ENCODE measurements at regions not wholly inside any gene's neighbourhood (a gene's known extent, or its start where the extent isn't known, plus 50 kb on each side); places are given as distances from the start of the nearest gene placed in this dataset.
"Not testable (repeated sequence)": the region's sequence is repeated elsewhere in the genome, so short reads cannot be mapped to it uniquely, and the experiment has no call there.

DNA sequence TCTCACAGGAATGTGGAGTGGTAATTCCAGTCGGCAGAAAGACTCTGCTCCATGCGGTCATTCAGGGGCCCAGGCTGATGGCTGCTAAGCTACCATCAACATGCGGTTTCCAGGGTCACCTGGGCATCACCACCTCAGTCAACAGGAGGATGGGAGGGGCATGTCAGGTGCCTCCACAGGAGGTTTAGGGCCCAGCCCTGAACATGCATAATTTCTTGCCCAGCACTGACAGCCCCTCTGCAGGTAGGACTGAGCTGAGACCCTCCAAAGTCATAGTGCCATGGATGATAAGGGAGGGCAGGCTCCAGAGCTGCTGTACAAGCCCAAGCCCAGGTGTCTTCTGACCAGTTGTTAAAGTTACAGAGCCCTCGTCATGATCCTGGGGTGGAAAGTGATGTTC, 244.0 kb upstream of the SFSWAP start:
- DNase-seq: no peak

DNA sequence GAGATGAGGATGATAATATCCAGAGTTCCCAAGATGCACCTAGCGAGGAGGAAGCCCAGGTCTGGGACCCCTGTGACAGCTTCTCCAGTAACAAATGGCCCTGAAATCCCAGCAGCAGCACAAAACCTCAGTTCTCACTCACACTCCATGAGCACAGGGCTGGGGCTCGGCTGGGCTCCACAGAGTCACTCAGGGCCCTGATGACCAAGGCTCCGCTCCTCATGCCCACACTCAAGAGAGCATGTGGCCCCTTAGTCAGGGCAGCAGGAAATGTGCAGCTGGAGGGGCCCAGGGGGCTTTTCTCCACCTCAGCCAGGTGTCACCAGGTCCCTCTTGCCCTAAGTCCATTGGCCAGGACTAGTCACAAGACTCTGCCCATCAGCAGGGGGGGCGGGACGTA, 242.7 kb upstream of the SFSWAP start:
- no peak for DNase-seq

DNA sequence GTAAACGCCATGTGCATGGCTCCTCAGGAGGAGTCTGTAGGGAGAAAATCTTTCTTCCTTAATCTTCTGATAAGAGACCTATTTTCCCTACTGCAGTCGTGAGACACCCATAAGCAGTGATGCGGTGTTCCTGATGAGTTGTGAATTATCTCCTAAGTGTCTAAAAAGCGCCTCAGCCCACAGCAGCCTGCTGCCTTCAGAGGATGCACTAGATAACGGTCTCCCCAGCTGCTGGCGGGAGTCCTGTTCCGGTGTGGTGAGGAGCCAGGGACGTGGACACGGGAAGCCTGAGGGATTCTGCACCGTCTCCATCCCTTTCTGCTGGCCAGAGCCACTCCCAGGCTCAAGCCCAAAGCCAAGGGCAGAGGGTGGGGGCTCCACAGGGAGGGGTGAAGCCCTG, 240.9 kb upstream of the SFSWAP start:
- not testable (repeated sequence) for DNase-seq

DNA sequence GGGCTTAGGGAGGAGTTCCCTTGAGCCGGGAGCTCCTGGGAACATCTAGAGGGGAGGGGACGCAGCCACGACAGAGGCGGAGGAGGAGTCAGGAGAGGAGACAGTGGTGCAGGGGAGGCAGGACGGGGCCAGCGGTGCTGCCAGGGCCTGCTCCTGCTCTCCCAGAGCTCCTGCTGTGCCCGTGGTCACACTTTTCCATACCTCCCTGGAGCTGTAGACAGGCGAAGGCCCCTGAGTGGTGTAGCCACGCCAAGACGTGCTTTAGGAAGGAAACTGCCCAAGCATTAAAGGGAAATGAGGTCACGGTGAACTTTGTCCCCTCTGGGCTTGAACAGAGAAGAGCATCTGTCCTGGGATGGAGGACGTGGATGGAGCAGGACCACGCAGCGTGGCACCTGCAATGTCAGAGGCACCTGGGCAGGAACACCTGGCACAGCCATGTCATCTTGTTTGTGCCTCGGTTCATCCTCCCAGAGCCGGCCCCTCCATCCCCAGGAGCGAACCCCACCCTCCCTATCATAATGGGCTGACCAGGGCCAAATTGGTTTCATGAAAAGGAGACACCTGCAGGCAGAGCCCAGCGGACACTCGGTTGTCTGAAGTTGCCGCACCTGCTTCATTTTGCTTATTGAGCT, 239.5 kb upstream of the SFSWAP start:
- DNase-seq: no peak

DNA sequence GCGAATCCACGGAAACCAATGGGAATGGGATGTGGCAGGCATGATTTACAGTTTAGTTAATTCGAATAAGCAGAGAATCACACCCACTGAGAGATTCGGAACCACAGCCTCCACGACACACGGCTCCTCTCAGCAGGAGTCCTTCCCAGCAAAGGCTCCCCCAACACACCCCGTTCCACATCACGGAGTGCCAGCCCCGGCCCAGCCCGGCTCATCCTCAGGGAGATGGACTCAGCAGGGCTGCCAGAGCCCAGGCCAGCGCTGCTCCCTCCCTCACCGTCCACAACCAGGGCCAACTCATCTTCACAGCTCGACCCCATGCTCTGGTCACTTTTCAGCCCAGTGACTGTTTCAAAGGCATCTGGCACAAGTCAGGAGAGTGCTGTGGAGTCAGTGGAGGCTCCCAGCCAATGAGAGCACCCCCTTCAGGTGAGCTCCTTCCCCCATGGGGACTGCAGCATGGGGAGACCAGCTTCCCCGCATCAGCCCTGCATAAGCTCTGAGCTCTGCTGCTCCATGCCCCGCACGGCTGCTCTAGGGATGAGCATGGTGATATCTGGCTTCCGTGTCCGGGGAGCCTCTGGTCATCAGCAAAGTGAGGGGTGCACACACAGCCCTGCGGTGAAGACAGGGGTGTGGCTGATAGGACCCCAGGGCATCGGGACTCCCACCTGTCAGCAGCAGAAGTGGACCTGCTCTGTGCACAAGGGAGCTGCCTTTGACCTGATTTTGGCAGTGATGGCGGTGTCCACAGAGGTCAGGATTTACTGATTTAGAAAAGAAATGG, 238.8 kb upstream of the SFSWAP start:
- DNase-seq: no peak

DNA sequence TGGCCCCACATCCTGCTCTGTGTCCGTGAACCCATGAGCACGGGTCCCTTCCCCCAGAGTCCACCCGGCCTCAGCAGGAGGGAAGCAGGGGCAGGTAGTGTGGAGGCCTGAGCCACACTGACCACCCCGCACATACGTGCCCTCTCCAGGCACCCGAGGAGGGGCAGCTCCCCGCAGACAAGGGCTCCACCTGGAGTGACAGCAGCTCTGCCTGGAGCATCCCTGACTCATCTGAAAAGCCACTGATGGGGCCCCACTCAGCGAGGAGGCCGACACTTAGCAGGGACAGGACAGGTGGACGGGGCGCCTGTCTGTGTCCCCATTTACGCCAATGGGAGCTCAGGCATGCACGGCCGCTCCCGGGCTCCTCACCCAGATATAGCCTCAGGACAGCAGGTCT, 237.6 kb upstream of the SFSWAP start:
- DNase-seq: no peak

DNA sequence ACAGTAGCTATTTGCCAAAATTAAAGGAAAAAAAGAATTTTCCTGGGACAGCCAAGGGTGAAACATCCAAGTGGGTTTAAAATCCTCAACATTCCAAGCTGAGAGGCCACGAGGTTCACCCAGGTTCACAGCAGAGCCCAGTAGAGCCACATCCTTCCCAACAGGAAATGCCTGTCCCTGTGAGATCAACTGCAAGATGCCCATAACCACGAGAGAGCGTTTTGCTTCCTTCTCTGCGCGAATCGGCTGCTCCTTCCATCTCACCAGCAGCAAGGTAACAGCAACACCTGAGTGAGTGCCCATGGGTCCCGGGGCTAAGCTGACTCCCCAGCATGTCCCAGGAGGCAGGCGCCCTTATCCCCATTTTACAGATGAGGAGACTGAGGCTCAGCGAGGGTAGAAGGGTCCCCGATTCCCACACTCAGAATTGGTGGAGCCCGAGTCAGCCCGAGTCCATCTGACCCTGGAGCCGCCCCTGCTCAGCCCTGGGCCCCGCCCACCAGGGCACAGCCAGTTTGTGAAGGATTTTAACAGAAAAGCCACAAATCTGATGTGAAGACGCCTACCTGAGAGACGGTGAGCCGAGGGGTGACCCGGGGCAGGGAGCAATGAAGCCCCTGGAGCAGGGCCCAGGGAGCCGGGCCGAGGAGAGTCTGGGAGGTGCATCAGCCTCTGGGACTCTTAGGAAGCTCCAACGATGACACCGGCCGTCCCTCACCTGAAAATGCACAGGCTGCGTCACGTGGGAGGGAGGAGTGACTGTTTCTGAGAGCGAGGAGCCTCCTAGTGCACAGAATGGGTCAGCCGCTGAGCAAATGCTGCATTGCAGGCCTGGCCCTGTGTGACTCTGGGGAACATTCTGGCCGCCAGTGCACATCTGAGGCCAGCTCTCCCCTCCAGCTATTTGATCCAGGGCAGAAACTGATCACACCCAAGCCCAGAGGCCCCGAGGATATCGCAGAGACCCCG, 236.9 kb upstream of the SFSWAP start:
- DNase-seq: peak; percentile 67

DNA sequence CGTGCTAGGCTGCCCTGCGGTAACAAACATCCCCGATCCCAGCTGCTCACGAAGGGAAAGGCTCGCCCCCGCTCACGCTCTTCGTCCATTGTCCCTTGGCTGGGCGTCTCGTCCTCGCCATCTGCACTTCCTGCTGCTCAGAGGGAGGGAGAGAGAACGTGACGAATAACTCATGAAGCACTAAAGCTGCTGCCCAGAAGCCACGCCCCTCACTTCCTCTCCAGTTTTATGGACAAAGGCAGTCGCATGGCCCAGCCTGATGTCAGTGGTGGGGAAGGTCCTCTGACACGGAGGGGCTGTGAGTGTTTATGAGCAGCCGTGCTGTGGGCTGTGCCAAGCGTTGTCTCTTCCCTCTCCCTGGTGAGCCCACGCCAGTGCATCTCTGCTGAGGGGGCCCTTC, 235.9 kb upstream of the SFSWAP start:
- DNase-seq: not testable (repeated sequence)

DNA sequence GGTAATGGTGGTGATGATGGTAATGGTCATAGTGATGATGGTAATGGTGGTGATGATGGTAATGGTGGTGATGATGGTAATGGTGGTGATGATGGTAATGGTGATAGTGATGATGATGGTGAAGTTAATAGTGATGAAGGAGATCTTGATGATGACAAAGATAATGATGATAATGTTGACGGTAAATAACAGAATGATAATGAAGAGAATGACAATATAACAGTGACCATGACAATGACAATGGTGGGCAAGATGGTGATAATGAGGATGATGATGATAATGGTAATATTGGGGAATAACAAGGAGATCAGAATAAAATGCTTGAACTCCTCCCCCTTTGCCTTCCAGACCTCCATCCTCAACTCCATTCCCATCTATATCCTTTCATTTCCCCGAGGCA, 233.3 kb upstream of the SFSWAP start:
- no peak for DNase-seq

DNA sequence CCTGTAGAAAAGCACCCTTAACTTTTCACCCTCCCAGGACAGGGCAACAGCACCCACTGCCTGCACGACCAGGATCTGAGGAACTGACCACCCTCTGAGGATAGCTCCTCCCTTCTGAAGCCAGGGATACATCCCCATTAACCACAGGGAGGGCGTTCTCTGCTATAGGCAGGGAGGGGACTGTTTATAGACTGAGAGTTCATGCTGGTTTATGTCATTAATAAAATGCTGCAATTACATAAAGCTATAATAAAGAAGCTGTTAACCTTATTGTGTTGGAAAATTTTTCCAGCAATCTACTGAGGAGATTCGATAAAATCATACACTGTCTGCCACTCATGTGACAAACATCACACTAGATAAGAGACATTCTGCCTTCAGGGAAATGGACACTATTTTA, 232.4 kb upstream of the SFSWAP start:
- no peak for DNase-seq

DNA sequence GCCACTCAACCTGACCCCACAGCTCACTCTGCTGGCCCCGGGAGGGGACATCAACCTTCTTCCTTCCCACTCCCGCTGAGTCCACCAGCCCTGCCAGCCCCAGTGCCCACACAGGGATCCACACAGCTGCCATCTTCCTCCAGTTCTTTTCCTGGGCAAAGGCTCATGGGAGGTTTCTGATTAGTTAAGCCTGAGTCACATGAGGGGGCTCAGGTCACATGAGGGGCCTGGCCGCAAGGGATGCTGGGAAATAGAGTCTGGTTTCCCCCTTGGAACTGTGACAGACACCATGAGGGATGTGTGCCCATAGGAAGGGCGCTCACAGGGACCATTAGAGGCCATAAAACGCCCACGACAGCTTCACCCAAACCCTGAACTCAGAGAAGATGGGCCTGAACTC, 228.7 kb upstream of the SFSWAP start:
- peak; percentile 7 for DNase-seq

DNA sequence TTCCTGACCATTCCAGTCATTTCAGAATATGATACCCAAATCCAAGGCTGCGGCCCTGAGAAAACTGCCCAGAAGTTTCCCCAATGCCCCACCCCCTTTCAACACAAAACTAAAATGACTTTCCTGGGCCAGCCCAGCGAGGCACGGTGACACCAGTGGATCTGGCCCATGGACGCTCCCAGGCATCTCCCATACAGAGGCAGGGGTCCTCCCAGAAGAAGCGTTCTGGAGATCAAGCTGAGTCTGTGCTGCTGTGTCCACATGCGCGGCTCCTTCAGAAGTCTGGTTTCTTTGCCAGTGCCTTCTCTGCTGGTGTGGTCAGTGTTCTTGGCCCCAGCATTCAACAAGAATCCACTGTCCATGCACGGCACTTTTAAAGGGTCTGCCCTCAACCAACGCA, 228.2 kb upstream of the SFSWAP start:
- DNase-seq: no peak

DNA sequence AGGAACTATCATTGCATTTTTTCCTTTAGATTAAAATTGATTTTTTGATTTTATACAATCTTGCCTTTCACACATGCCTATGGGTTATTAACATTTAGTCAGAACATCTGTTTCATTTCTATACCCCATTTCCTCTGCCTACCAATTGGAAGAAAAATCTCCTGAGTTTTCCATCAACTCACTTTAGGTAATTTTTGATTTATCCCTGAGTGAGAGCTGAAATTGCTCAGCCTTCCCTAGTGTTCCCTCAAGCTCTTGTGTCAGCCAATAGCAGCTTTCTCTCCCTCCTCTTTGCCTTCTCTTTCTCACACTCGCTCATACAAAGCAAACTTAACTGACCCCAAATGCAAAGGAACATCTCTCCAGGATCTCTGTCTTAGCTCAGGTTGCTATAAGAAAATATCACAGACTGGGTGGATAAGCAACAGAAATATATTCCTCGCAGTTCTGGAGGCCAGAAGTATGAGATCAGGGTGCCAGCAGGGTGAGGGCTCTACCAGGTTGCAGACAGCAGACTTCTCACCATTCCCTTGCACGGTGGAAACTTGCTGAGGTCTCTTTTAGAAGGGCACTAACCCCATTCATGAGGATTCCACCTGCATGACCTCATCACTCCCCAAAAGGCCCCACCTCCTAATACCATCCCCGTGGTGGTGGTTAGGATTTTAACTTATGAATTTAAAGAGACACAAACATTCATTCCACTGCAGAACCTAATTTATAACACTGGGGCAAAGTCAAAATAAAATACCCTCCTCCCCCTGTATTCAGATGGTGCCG, 224.2 kb upstream of the SFSWAP start:
- no peak for DNase-seq

DNA sequence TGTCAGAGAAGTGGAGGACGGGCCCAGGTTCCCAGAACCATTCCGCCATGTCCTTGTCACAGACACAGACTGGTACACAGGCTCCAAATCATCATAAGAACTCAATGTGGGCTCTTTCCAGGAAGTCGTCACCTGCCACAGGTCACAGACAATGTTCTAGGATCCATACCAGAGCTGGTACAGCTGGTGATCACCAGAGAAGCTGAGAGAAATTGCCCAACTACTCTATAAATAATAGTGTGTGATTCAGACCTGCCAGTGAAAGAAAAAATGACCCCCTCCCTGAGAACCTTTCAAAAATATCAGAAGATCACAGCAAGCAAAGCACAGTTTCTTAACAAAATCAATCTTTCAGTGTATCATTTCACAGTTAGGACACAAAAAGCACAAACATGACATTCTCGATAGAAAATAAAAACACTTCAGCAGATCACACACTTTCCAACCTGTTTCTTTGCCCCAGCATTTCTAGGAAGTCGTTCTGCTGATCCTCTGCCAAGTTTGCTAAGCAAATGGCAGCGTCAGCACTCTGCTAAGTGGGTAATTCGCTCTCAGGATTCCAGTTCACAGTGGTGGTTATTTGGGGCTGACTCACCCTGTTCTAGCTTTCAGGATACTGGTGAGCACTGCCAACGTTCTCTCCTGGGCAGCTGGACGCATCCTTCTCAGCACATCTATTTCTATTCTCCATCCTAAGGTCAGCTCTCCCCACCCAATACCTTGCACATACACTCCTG, 223.3 kb upstream of the SFSWAP start:
- DNase-seq: peak; percentile 23

DNA sequence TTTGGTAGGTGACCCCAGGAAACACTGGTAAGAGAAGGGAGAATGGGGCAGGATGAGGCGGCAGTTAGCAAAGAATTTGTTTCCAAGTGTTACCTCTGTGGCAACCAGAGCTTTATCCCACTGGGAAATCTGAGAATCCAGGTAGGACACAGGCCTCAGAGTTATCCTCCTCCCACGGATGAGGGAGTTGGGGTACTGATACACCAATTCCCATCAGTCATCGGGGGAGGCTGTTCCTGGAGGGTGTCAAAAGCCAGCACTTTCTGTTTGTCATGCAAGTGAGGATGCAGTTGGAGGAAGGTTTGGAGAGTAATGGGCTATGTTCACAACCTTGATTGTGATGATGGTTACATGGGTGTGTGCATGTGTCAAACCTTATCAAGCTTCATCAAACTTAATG, 221.2 kb upstream of the SFSWAP start:
- no peak for DNase-seq

DNA sequence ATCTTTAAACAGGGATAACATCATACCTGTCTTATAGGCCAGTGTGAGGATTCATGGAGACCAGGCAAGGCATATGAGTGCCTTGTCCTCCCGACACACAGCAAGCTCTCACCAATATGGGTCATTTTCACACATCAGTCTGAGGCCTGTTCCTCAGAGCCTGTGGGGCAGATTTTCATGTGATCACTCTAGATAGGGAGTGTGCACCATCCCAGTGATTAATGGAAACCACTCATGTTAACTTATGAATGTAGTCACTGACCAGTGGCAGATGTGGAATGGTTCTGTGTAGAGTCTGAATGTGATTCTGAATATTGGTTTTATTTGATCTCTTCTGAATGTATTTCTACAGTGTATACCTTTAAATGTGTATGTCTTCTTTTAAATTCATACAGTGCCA, 219.7 kb upstream of the SFSWAP start:
- DNase-seq: no peak

DNA sequence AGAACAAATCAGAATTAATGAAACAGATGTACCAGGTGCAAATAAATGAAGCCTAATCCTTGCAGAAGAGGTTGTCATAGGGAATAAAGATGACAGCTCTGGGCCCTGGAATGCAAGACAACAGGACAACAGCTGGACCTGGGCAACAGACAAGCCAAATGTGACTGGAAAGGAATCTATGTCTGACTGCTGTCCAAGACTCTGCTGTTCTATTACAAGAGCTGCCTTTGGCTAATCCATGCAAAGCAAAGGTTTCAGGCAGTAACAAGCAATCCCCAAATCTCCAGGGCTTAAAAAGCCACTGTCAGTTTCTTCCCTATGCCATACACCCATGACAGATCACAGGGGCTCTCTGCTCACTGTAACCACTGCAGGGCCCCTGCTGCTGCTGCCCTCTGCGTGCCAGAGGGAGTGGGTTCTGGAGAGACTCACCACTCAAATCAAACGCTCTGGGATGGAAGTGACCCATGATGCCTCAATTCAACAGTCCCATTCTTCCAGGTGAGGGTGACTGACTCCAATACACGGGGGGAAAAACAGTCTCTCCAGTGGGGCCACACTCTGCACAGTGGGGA, 218.9 kb upstream of the SFSWAP start:
- no peak for DNase-seq

DNA sequence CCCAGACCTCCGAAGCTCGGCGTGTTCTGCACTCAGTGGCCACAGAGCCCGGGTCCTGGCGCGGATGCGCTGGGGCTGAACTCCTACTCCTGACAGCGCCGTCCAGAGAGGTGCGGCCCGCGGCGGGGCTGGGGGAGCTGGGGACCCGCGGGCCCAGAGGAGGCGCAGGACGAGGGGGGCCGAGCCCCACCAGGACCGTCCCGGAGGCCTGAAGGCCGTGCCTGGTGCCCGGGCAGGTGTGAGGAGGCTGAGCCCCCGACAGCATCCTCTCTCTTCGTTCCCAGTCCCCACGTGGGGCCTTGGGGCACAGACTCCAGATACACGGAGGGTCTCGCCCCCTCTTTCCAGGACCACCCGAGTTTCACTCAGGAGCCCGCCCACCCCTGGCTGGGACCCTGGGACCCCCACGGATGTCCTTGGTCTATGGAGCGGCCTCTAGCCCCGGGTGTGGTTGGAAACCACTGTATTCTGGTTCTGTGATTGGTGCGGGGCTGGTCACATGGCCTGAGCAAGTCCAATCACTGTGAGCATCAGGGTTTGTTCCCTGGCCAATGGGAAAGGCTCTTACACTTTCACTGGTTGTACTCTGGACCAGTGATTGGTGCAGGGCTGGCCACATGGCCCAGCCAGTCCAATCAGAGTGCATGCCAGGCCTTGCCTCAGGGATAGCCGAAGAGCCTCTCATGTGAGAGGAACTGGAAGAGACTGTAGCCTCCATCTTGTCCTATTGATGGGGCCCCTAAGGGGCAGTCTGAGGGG, 217.6 kb upstream of the SFSWAP start:
- no peak for DNase-seq

DNA sequence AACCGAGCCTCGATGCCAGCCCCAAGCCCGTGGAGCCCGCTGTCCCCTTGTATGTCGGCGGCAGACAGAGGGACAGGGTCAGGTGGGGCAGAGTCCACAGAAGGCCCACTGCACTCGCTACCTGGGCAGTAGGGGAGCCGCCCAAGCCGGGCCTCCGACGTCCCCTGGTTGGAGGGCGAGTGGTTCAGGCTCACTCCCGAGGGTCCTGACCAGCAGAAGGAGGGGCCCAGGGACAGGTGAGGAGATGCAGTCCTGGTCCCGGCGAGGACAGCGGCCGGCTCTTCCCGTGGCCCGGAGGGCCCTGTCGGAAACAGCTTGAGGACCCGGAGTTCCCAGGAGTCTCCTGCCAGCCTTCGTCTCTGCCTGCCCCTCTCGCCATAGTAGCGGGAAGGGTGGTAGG, 216.7 kb upstream of the SFSWAP start:
- no peak for DNase-seq

DNA sequence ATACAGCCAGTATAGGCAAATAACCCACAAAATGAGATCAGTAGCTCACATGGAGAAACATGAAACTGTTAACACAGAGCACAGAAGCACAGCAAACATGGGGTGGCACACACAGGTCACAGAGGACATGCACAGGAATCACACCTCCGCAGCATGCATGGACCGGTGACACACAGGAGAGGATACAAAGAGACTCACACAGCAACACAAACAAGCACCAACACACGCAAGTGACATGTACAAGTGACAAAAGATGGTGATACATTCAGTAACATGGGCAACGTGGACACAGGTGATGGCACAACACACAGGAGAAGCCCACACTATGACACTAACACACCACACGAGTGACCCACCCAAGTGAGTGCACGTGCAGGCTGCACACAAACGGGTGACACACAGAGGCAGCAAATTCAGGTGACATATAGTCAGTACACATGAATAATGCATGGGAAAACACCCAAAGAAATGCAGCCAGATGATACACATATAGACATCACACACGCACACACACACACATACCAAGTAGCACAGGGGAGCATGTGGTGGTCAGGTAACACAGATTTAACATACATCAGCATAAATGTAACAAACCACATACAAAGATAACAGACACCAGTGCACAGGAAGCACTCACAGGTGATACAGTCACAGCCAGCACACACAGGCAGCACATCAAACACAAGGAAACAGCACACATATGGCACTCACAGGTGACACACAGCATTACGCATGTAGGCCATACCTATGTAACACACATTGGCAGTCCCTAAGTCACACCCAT, 216.0 kb upstream of the SFSWAP start:
- DNase-seq: no peak

Data from OCI-M1 (cell line).